ENCODE measurements at regions not wholly inside any gene's neighbourhood (a gene's known extent, or its start where the extent isn't known, plus 50 kb on each side); places are given as distances from the start of the nearest gene placed in this dataset.
"Not testable (repeated sequence)": the region's sequence is repeated elsewhere in the genome, so short reads cannot be mapped to it uniquely, and the experiment has no call there.

GRCh38 chr6:115798229-115798628 is 262.5 kb downstream of the FRK start:
- DNase-seq: no peak

DNA sequence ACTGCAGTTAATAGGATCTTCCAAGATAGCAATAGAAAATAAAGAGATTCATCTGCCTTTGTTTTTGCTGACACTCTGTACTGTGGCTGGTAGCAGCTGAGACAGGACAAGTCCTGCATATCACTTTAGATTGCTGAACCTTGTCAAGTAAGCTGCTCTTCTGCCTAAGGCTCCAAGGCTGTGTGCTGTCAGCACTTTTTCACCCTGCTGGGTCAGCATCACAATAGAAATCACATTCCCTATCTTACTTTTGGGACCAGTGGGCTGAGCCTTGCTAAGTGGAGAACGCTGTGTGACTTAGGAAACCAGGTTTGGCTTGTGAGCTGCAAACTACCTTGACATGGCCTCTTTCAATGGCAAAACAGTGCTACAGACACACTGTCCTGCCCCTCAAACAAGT is 263.9 kb downstream of the FRK start:
- DNase-seq: no peak

DNA sequence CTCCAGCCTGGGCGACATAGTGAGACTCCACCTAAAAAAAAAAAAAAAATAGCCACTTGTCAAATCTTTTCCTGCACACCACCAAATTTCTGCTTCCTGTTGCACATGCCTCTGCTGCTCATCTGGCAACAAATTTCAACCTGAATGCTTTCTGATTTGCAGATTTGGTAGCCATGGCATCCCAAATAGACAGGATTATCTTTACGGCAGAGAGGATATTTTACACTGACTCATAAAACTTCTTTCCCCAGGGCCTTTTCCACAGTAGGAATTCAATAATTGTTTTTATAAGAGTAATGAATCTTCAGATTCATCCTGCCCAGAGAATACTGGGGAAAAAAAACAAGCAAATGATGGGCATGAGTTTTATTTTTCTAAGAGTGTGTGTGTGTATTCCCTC is 264.6 kb downstream of the FRK start:
- no peak for DNase-seq

DNA sequence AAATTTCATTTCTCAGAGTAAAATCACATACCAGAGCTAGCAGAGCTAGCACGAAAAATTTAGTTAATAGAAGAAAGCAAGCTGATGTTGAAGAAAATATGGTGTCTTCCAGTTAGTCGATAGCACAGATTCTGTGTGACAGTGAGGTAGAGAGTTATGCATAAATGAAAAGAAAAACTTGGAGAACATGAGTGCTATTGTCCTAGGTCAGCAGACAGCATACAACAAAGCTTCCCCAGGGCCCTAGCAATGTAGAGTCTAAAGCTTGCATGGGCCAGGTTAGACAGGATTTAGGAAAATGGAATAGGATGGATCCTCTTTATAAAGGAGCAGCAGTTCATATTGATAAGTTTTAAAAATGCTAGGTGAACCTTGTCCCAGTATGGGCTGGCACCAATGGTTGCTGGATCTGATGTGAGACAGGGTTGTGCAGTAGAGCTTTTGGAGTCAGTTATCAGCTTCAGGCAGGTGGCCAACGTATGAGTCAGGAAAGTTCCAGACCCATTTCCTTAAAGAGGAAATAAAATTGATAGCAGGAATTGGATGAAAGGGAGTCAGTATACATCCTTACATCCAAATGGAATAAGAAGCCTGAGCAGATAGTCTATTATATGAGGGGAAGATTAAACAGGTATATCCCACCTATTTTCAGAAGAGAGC is 277.2 kb downstream of the FRK start:
- DNase-seq: no peak

DNA sequence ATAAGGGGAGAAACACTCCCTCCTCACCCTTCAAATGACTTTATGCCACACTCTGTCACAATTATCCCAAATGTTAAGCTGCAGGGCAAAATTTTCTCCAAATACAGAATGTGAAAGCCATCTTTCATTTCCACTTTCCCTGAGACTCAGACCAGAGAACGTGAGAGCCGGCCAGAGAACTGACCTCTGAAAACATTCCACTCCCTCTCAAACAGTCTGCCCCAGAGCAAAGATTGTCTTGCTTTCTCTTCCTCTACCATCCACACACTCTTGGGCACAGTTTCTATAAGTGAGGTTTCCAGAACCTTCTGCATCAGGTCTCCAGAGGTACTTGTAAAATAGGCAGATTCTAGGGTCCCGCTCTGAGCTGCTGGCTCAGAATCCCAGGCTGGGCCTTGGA is 278.1 kb downstream of the FRK start:
- DNase-seq: no peak

DNA sequence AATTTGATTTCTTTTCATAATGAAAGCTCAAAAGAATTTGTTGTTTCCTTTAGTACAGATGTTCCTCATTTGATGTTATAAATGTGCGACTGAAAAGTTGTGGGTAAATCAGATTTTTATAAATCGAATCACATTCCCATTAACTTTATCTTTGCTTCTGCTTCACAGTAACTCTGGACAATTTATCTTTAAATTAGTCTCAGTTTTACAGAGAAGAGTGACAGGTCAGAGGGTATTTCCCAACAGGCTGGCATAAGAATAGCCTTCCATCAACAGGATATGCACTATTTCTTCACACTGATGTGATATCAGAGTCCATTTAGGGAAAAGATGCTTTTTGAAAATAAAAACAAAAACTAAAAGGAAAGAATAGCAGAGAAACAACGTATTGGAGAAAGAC is 286.9 kb downstream of the FRK start:
- DNase-seq: no peak

- no peak for DNase-seq
These were observed 289.8 kb downstream of the FRK start for GRCh38 chr6:115770851-115771250.

- no peak for DNase-seq
These were observed 292.2 kb downstream of the FRK start for GRCh38 chr6:115768500-115768899.

- no peak for DNase-seq
These were observed 292.8 kb downstream of the FRK start for GRCh38 chr6:115767931-115768330.

DNA sequence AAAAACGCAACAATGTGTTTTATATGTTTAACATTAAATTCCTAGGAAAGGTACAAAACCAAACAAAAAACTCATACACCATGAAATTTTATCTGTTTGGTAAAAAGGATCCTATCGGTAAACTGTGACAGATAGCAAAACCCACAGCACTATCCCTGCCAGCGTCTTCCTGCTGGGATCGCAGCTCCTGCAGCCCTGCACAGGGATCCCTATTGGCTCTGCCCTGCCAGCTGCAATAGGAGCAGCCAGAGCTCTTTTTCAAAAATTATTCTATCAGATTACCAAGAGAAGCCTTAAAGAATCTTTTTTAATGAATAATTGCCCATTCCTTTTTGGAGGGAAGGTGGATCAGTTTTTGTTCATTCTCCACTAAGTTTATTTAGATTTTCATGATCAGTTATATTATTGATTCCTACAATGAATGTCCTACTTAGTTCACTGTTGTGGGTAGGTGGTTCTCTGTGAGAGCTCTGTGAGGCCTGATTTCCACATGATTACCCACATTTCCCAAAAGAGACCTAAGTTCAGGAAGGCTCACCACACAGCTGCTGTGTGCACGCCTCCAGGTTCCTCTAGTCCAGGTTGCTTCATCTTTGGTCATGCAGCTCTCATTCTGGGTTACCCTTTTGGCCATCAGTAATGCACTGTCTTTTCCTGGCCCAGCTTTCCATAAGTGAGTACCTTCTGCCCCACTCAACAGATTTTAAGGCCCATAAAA is 293.8 kb downstream of the FRK start:
- DNase-seq: no peak

DNA sequence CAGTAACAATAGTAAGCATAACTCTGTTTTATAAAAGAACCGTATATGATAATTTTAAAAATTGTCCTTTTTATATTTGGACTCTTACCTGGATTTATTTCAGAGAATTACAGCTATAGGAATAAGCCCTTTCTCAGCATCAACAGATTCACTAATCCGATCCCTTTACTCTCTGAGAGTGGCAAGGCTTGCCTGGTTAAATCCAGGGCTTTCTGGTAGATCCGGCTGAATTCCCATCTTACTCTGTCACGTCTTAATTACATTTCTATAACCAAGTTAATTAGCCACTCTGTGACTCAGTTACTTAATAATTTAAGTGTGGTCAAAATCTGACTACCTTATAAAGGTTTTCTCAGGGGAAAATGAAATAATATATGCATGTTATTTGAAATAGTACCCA is 294.7 kb downstream of the FRK start:
- no peak for DNase-seq

DNA sequence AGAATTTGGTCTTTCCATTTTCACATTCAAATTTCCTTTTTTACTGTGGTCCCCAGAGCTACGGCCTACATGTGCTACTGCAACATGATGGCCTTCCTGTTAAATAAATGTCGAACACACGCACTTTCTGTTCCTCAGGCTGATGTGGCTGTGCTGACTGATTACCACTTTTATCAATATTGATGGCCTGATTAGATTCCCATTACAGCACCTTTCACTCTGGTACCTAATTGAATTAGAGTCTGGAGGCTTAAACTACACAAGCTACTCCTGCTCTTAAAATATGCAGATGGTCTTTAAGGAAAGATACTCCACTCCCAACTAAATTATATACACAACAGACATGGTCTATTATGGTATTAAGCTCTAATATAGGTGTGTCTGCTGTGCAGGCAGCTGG is 301.6 kb downstream of the FRK start:
- no peak for DNase-seq

- no peak for DNase-seq
These were observed 307.2 kb downstream of the FRK start for GRCh38 chr6:115753446-115753845.

DNA sequence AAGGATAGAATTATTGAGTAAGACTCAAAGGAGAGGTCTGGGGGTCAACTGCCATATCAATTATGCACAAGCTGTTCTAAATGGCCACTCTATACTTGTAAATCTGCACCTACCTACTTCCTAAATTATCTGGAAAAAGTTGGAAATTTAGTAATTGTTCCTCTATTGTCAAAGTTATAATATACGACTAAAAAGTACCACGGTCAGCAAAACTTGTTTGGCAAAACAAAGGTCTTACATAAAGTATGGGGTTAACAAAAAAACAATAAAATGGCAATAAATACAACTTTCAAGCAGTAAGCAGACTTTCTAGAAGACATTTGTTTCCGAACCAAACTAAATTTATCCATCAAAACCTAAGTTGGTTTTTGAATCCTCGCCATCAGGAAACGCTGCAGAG is 309.7 kb downstream of the FRK start:
- DNase-seq: no peak

DNA sequence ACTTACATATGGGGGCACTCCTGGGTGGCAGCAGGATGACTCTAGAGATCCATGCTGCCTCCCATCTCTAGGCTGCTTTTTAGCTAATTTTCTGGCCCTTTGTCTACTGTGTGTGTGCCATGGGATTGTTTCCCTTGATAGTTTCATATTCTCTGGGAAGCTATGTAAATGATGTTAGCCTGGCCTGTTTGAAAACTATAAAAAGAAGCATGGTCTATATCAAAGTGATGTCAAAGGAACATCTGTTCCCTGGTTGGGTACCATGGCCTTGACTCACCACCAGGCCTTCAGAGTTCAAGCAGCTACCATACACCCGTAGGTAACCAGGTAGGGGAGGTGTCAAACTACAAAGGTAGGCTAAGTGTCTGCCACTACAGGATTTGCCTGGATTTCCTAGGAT is 310.4 kb downstream of the FRK start:
- no peak for DNase-seq

DNA sequence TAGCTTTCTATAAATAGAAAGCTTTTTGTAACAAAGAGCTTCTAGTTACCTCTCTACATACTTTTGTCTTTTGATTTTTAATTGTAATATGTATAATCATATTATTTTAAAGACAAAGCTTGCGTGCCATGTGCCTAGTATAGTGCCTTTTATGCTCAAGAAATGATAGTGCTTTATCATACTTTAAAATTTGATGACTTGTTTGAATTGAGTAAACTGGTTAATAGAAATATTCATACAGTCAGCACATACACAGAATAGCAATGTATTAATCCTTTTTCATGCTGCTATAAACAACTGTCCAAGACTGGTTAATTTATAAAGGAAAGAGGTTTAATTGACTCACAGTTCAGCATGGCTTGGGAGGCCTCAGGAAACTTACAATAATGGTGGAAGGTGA is 313.0 kb downstream of the FRK start:
- DNase-seq: no peak

DNA sequence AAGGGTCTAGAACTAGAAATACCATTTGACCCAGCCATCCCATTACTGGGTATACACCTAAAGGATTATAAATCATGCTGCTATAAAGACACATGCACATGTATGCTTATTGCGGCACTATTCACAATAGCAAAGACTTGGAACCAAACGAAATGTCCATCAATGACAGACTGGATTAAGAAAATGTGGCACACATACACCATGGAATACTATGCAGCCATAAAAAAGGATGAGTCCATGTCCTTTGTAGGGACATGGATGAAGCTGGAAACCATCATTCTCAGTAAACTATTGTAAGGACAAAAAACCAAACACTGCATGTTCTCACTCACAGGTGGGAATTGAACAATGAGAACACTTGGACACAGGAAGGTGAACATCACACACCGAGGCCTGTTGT is 314.1 kb downstream of the FRK start:
- DNase-seq: not testable (repeated sequence)

DNA sequence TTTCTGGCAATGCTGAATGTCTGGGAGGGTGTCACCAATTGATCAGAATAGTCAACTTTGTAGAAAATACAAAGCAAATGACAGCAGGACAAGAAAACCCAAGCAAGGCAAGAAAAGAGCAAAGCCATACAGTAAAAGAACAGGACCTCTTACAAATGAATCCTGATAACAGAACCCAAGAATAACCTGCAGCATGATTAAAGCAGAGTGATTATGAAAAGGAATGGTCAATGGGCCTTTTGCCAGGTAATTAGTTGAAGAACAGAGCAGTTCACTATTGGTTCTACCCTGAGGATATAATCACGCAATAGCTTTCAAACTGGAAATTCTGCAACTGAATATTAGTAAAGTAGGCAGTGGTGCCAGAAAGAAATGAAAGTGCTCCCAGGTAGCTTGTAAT is 319.8 kb downstream of the FRK start:
- no peak for DNase-seq

DNA sequence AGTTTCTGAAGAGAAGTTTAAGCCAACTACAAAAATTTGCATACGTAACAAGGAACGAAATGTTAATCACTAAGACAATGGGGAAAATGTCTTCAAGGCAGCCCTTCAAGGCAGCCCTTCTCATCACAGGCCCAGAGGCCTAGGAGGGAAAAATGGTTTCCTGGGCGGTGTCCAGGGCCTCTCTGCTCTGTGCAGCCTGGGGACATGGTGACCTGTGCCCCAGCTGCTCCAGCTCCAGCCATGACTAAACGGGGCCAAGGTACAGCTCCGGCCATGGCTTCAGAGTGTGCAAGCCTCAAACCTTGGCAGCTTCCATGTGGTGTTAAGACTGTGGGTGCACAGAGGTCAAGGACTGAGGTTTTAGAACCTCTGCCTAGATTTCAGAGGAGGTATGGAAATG is 325.1 kb downstream of the FRK start:
- no peak for DNase-seq

DNA sequence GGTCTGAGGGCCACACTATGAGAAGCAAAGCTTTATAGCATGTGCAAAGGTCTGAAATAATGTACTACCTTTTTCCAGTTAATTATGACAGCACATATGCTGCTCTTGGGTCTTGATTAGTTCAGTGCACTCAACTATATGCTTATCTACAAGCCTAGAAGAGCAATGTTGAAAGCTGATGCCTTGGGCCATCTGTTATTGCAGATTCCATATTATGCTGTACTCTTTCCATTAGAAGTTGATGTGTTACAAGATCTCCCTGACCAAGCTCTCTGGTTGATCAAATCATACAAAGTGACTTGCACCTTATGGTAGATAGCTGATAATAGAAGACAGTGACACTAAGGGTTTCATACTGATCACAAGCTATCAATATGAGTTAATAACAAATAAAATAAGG is 327.3 kb downstream of the FRK start:
- no peak for DNase-seq

GRCh38 chr6:115729036-115729435 is 331.7 kb downstream of the FRK start:
- DNase-seq: no peak

- DNase-seq: no peak
These were observed 332.5 kb downstream of the FRK start for GRCh38 chr6:115728171-115728570.

DNA sequence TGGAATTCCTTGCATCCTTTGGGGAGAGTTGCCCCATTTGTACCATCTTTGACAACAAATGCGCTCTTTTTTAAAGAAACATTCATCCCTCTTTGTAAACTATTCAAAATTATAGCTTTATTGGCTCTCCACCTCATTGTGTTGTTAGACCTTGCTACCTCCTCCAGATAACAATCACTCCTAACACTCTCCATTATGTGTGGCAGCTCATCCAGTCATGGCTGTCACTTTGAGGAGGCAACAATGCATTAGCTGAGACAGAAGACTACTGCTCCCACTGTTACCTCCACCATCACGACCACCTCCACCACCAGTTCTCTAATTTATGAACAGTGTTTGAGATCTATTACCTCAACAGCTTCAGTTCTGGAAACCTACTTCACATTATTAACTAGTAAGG is 339.1 kb downstream of the FRK start:
- no peak for DNase-seq

GRCh38 chr6:115720900-115721299 is 339.8 kb downstream of the FRK start:
- no peak for DNase-seq

- no peak for DNase-seq
These were observed 343.2 kb downstream of the FRK start for GRCh38 chr6:115717472-115717871.

Measured in stimulated activated CD4-positive, alpha-beta T cell treated with anti-CD3 and anti-CD28 coated beads, Interleukin-2, amount 100 ng/mL, for 48 hours (primary cell).